GM21723 (cell line): ENCODE measurements at regions not wholly inside any gene's neighbourhood (a gene's known extent, or its start where the extent isn't known, plus 50 kb on each side); places are given as distances from the start of the nearest gene placed in this dataset.
"Not testable (repeated sequence)": the region's sequence is repeated elsewhere in the genome, so short reads cannot be mapped to it uniquely, and the experiment has no call there.

Experiments
- ATAC-seq: cut with Tn5 transposase; IDR thresholded peaks from one replicate; pipeline ENCODE4 v1.9.1; 2021; ENCODE audit warnings: mild to moderate bottlenecking, moderate library complexity; ENCODE audit not compliant: unreplicated experiment

- ATAC-seq: no peak
Measured at GRCh38 chr16:65375651-65376050, 253.8 kb upstream of the CDH11 start.

- ATAC-seq: no peak
Measured at GRCh38 chr16:65373097-65373496, 251.2 kb upstream of the CDH11 start.

DNA sequence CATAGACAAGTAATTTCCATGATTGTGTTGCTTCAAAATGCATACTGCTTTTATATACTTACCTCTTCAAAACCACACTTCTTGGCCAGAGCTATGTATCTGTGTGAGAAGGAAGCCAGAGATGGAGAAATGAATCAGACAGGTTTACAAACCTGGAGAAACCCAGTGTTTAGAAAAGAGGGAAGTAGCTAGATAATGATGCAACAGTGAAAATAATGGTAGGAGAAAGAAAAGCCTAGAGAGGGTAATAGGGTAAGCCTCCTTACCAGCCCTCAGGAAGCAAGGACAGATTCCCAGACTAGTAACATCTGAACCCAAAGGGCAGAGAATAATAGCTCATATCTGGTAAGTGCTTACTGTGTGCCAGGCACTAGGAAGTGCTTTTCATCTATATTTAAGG, 250.3 kb upstream of the CDH11 start:
- no peak for ATAC-seq

DNA sequence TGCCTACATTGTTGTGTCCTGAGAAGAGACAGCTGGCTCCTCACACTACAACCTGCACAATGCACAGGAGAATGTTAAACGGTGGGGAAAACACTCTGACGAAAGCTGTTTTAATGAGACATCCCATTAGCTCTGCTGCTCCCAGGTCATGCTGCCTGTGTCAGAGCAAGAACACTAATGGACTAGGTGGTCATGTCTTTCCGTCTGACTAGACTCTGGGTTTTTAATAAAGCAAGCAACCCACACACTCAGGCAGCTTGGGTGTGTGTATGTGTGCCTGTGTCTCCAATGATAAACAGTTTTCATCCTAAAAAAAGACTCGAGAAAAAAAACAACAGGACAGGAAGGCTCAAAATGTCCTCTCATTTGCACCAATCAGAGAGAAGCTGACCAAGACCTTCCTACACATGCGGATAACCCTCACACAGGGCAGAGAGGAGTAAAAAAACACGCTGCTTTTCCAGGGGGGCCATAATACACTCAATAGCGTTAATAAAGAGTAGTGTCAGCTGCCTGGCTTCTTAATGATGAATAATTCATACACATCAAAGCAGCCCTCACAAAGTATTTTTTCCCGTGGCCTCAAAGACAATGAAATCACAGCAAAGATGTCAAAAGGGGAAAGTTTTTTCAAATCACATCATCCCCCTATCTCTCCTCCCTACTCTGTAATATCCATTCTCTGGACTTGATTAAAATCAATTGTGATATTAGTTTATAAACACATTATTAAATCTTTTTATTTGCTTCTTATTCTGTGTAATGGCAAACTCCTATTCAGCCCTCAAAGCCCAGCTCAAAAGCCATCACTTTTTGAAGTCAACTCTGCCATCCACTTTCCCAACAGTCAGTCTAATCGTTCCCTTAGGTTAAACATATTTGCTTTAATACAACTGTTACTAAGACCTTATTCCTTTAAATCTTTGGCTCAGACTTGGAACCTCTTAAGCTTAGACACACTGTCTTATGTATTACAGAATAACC, 244.2 kb upstream of the CDH11 start:
- no peak for ATAC-seq

DNA sequence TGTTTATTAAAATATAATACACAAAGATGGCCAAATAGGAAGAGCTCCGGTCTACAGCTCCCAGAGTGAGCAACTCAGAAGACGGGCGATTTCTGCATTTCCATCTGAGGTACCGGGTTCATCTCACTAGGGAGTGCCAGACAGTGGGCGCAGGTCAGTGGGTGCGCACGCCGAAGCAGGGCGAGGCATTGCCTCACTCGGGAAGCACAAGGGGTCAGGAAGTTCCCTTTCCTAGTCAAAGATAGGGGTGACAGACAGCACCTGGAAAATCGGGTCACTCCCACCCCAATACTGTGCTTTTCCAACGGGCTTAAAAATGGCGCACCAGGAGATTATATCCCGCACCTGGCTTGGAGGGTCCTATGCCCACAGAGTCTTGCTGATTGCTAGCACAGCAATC, 234.9 kb upstream of the CDH11 start:
- not testable (repeated sequence) for ATAC-seq

- no peak for ATAC-seq
Measured at GRCh38 chr16:65355706-65356105, 233.8 kb upstream of the CDH11 start.

- ATAC-seq: no peak
Measured at GRCh38 chr16:65353183-65353582, 231.3 kb upstream of the CDH11 start.

GRCh38 chr16:65349626-65350025, 227.8 kb upstream of the CDH11 start:
- no peak for ATAC-seq

- no peak for ATAC-seq
Measured at GRCh38 chr16:65343556-65343955, 221.7 kb upstream of the CDH11 start.

- no peak for ATAC-seq
Measured at GRCh38 chr16:65342231-65342866, 220.5 kb upstream of the CDH11 start.

DNA sequence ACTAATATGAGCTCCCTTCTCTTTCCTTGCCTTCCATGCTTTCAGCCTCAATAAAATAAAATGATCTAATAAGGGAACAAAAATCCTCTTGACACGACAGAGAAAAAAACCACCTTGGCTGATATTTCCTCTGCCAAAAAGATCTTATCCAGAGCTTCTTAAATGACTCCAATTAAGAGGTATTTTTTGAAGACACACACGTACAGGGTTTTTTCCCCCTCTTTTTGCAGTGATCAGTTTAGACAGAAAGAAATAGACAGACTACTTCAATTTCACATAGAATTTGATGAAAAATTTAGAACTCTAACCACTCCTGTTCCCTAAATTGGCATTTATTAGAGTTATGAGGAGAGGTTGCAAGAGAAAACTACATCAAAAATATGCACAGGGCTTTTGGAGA, 217.2 kb upstream of the CDH11 start:
- ATAC-seq: no peak

DNA sequence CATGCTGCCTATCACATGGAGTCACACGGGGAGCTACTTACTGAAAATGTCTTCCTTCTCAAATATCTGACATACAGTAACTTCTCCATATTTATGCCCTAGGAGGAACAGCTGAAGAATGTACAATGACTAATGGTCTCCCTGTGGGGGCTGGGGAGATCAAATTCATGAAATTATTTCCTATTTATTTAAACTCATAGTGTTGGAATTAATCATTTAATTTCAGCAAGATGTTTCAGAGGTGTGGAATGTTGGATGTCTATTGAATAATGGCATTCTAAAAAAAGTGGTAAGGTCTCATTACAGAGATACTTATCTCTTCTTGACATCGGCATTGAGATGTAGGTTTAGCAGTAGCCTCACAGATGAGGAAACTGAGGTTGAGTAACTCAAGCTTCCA, 214.3 kb upstream of the CDH11 start:
- ATAC-seq: no peak

DNA sequence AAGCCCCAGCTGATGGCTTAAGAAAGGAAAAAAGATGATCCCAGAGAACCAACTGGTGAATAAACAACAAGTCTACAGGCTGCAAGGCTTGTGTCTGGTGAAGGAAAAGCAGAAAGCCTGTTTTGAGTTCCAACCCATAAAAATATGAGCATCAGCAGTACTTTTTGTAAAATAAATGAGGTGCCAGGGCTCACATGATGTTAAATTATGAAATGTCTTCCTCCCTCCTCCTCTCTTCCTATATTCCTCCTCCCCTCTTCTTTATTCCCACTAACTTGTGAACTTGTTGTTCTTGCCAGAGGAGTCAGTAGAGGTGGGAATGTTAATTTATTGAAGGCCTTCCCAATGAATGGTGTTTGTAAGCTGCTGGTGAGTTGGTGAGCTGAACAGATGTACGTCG, 212.2 kb upstream of the CDH11 start:
- no peak for ATAC-seq

DNA sequence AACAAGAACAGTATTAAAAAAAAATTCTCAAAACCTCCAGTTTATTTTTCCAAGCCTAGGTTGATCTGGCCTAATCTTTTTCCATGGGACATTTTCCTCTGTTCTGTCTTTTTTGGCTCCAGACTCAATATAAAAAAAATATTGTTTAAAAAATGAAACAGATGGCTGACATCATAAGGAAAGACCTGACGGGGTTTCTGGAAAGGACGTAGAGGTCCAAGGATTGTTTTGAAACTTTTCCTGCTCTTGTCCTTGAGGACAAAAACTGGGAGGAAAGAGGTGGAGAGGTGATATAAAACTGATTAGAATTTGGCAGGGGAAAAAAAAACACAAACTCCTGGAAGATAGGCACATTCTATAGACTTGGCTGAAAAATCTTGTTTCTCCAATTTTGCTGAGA, 211.4 kb upstream of the CDH11 start:
- ATAC-seq: no peak

DNA sequence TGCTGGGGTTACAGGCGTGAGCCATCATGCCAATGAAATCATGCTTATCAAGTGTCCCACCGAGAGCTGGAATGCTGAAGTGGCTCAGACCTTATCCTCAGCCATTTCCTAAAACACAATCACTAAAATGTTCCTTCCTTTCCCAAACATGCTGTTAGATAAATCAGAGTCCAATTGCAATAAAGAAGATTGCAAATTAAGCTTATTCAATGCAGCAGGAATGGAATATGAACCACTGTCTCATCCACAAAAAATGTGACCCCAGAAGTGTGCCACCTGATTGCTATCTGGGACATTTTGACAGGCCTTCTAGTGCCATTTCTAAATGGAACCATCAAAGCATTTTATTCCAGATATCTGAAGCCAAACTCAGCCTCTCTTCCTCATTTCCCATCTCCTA, 205.5 kb upstream of the CDH11 start:
- no peak for ATAC-seq

GRCh38 chr16:65323655-65324237, 201.9 kb upstream of the CDH11 start:
- ATAC-seq: no peak

DNA sequence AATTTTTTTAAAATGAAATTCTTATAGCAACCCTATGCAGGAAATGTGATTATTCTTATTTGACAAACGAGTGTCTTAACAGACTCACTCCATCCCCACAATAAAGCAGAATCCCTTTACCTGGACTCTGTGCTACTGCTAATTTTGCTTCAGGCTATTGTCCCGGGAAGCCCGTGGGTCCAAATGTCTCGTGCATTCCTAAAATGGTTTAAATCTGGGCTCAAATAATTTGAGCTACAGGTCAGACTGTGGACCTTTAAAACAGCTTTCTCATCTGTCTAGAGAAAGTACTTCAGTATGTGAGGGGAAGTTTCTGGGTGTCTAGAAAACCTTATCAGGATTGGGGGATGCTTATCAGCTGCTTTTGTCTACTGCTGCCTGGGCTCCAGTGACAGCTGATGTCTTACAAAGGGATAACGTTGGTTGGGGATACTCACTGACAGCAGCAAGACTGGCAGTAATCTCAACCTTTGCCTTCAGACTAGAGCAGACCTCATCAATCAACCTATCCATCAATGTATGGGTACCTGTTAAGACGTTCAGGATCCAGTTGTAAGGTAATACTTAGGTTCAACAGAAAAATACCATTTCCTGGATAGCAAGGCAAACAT, 197.9 kb upstream of the CDH11 start:
- no peak for ATAC-seq

DNA sequence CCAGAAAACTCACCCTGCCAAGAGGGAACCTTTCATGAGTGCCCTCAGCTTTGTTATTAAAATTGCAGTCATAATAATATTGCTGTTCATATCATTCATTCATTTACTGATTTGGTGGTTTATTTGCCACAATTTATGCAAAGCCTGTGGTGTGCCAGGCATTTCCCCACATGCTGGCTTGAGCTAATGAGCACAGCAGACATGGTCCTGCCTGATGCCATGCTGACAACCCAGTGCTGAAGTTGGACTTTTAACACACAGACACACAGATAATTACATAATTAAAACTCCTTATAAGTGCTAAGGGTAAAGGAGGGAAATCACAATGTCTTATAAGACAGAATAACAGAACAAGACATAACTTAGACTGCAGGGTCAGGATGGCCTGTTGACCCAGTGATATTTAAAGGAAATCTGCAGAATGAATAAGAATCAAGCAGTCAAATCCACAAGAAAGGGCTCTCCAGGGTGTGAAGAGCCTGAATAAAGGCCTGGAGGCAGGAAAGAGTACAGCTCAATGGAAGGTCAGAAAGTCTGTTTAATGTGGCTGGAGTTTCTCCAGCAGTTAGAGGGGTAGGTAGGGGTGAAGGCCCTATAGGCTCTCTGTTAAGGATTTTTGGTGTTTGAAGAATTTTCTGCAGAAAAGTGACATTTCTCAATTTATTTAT, 196.9 kb upstream of the CDH11 start:
- ATAC-seq: no peak

GRCh38 chr16:65318138-65318537, 196.3 kb upstream of the CDH11 start:
- no peak for ATAC-seq

GRCh38 chr16:65316808-65317207, 194.9 kb upstream of the CDH11 start:
- no peak for ATAC-seq
